22Rv1 (cell line): ENCODE measurements at regions not wholly inside any gene's neighbourhood (a gene's known extent, or its start where the extent isn't known, plus 50 kb on each side); places are given as distances from the start of the nearest gene placed in this dataset.

Source experiments
- ZFX ChIP-seq: fragments of 450-650 bp; IDR thresholded peaks from 2 replicates; pipeline ENCODE4 v1.6.1; 2017; ENCODE audit warnings: antibody characterized with exemption, borderline replicate concordance
- TF ChIP-seq, protein P1 (sequence below): fragments of 450-650 bp; IDR thresholded peaks from 2 replicates; pipeline ENCODE4 v1.5.1; 2017; ENCODE audit warnings: mild to moderate bottlenecking

DNA sequence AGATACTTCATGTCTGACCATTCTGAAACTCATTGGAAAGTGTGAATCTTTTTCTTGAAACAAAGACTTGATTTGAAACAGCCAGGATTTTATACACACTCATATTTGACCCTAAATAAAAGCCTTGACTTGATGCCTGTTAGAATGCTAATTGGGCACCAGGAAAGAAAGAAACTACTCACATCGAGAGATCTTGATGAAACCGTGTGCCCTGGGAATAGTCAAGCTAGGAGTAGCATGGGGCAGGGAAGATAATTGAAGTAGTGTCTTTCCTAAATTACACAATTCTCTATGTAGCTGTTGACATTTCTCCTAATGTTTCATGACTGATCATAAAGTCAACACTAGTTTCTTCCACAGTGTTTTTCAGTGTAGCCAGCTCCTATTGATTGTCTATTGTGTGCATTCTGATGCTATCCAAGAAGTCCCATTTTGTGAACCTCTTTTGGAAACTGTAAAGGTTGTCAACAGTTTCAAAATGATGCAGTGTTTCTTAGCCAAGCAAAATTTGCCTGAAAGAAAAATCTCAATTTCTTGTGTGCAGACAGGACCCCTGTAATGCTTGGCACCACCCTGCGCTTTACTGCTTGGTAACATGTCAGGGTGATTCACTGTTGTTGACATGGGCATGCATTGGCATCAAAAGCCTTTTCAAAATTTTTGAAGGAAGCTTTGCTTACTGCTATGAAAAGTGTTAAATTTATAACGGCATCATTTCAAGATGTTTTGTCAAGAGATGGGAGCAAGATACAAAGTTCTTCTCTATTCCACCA is 52.5 kb upstream of the OTOL1 start:
- TF ChIP-seq, protein P1, sequence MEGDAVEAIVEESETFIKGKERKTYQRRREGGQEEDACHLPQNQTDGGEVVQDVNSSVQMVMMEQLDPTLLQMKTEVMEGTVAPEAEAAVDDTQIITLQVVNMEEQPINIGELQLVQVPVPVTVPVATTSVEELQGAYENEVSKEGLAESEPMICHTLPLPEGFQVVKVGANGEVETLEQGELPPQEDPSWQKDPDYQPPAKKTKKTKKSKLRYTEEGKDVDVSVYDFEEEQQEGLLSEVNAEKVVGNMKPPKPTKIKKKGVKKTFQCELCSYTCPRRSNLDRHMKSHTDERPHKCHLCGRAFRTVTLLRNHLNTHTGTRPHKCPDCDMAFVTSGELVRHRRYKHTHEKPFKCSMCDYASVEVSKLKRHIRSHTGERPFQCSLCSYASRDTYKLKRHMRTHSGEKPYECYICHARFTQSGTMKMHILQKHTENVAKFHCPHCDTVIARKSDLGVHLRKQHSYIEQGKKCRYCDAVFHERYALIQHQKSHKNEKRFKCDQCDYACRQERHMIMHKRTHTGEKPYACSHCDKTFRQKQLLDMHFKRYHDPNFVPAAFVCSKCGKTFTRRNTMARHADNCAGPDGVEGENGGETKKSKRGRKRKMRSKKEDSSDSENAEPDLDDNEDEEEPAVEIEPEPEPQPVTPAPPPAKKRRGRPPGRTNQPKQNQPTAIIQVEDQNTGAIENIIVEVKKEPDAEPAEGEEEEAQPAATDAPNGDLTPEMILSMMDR = no peak
- TF ChIP-seq ZFX = no peak
